GM06990 (cell line): ENCODE measurements at regions not wholly inside any gene's neighbourhood (a gene's known extent, or its start where the extent isn't known, plus 50 kb on each side); places are given as distances from the start of the nearest gene placed in this dataset.

Experiments
- DNase-seq: peaks from one replicate; pipeline ENCODE4 v3.0.0-alpha.2; 2011; ENCODE audit not compliant: insufficient read length; ENCODE audit errors: extremely low read depth
- H3K27me3 ChIP-seq: replicated peaks from 2 replicates; pipeline ENCODE4 v1.6.0; 2011; ENCODE audit warnings: low read length; ENCODE audit not compliant: control insufficient read depth, insufficient read depth
- H3K36me3 ChIP-seq: 2 replicates; pipeline ENCODE4 v1.5.1; 2011; ENCODE audit warnings: low read length; ENCODE audit not compliant: control insufficient read depth, insufficient read depth
- H3K4me3 ChIP-seq: replicated peaks from 2 replicates; pipeline ENCODE4 v1.5.1; 2011; ENCODE audit warnings: low read depth, mild to moderate bottlenecking, control low read depth, low read length
- TF ChIP-seq, protein P1 (sequence below): IDR thresholded peaks from 2 replicates; pipeline ENCODE4 v1.5.1; 2011; ENCODE audit warnings: low read length, control low read depth, mild to moderate bottlenecking, inconsistent platforms; ENCODE audit not compliant: insufficient read depth, poor library complexity, severe bottlenecking

DNA sequence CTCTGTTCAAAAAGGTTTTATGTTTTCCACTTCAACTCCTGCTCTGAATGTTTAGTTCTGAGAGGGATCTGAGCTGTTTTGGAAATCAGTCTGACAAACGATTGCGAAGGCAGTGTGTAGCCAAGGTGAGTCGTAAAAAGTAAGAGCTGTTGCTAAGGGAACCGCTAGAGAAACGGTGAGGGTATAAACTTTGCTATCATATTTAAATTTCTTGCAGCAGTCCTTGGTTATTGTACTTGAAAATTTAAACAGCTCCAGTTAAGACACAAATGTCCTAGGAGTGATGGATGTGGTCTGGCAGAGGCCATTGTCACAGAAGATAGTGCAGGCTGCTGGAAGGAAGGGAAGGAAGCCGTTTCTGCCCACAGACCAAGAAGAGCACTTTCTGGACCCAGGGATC, 64.9 kb upstream of the CITED2 start:
- DNase-seq, result no peak
- no peak overlapping the region for H3K4me3 ChIP-seq
- no peaks in the 10 kb centered on the region for H3K36me3 ChIP-seq
- TF ChIP-seq, protein P1, sequence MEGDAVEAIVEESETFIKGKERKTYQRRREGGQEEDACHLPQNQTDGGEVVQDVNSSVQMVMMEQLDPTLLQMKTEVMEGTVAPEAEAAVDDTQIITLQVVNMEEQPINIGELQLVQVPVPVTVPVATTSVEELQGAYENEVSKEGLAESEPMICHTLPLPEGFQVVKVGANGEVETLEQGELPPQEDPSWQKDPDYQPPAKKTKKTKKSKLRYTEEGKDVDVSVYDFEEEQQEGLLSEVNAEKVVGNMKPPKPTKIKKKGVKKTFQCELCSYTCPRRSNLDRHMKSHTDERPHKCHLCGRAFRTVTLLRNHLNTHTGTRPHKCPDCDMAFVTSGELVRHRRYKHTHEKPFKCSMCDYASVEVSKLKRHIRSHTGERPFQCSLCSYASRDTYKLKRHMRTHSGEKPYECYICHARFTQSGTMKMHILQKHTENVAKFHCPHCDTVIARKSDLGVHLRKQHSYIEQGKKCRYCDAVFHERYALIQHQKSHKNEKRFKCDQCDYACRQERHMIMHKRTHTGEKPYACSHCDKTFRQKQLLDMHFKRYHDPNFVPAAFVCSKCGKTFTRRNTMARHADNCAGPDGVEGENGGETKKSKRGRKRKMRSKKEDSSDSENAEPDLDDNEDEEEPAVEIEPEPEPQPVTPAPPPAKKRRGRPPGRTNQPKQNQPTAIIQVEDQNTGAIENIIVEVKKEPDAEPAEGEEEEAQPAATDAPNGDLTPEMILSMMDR, result no peak
- H3K27me3 ChIP-seq, result no peaks in the 10 kb centered on the region

GRCh38 chr6:139438775-139439174, 64.3 kb upstream of the CITED2 start:
- TF ChIP-seq, protein P1, result no peak
- no peaks in the 10 kb centered on the region for H3K36me3 ChIP-seq
- H3K27me3 ChIP-seq, result no peaks in the 10 kb centered on the region
- no peak for DNase-seq
- no peak overlapping the region for H3K4me3 ChIP-seq

- H3K36me3 ChIP-seq, result no peaks in the 10 kb centered on the region
- DNase-seq, result no peak
- H3K4me3 ChIP-seq, result no peak overlapping the region
- TF ChIP-seq, protein P1, result no peak
- H3K27me3 ChIP-seq, result no peaks in the 10 kb centered on the region
Measured at GRCh38 chr6:139436957-139437348, 62.5 kb upstream of the CITED2 start.

GRCh38 chr6:139436200-139436956, 61.9 kb upstream of the CITED2 start:
- DNase-seq, result no peak
- no peak overlapping the region for H3K4me3 ChIP-seq
- TF ChIP-seq, protein P1, result no peak
- H3K27me3 ChIP-seq, result no peaks in the 10 kb centered on the region
- no peaks in the 10 kb centered on the region for H3K36me3 ChIP-seq

- Histone ChIP-seq H3K4me3 (no peak overlapping the region), H3K27me3 (no peaks in the 10 kb centered on the region), H3K36me3 (no peaks in the 10 kb centered on the region)
- TF ChIP-seq, protein P1, result no peak
- DNase-seq, result no peak
Measured at GRCh38 chr6:139433631-139434419, 59.4 kb upstream of the CITED2 start.
